ENCODE measurements at regions not wholly inside any gene's neighbourhood (a gene's known extent, or its start where the extent isn't known, plus 50 kb on each side); places are given as distances from the start of the nearest gene placed in this dataset.

GRCh38 chr3:153290268-153291015 lies 128.4 kb downstream of the RAP2B start:
- peak; percentile 29 for TF ChIP-seq CTCF (IDR thresholded peaks at IDR 0.05)
- no peaks in the 10 kb centered on the region for H3K36me3 ChIP-seq
- intact Hi-C loops (cut with DNase I), result no loop called here
- H3K27me3 ChIP-seq, result no peaks in the 10 kb centered on the region
- no peak overlapping the region for H3K4me3 ChIP-seq
- no peak overlapping the region for H3K27ac ChIP-seq
- no peaks in the 10 kb centered on the region for H3K9me3 ChIP-seq
- H3K4me1 ChIP-seq, result peaks cover 21% of the 10 kb centered on the region
- DNase-seq (no peak), ATAC-seq (no peak)

GRCh38 chr3:153291059-153291685 lies 129.1 kb downstream of the RAP2B start:
- intact Hi-C loops (cut with DNase I), result no loop called here
- Histone ChIP-seq H3K27ac (no peak overlapping the region), H3K27me3 (no peaks in the 10 kb centered on the region), H3K36me3 (no peaks in the 10 kb centered on the region), H3K4me1 (peaks cover 18% of the 10 kb centered on the region), H3K4me3 (no peak overlapping the region), H3K9me3 (no peaks in the 10 kb centered on the region)
- DNase-seq (no peak), ATAC-seq (peak; percentile 92)
- TF ChIP-seq CTCF (IDR thresholded peaks at IDR 0.05), result peak; percentile 57

GRCh38 chr3:153293265-153293664 lies 131.2 kb downstream of the RAP2B start:
- intact Hi-C loops (cut with DNase I), result no loop called here
- Histone ChIP-seq H3K4me3 (no peak overlapping the region), H3K27me3 (no peaks in the 10 kb centered on the region), H3K4me1 (peaks cover 18% of the 10 kb centered on the region), H3K9me3 (no peaks in the 10 kb centered on the region), H3K27ac (peak overlapping the region; percentile 39), H3K36me3 (no peaks in the 10 kb centered on the region)
- TF ChIP-seq CTCF (IDR thresholded peaks at IDR 0.05), result no peak
- ATAC-seq (peak; percentile 53), DNase-seq (no peak)

- Histone ChIP-seq H3K9me3 (no peaks in the 10 kb centered on the region), H3K27me3 (no peaks in the 10 kb centered on the region), H3K36me3 (no peaks in the 10 kb centered on the region), H3K4me3 (no peak overlapping the region), H3K4me1 (peaks cover 8% of the 10 kb centered on the region), H3K27ac (no peak overlapping the region)
- no peak for ATAC-seq
- intact Hi-C loops (cut with DNase I), result no loop called here
- TF ChIP-seq CTCF (IDR thresholded peaks at IDR 0.05), result no peak
- DNase-seq, result no peak
Observed at GRCh38 chr3:153295901-153296300, 133.9 kb downstream of the RAP2B start.

GRCh38 chr3:153305189-153305588 lies 143.2 kb downstream of the RAP2B start:
- Histone ChIP-seq H3K4me3 (no peak overlapping the region), H3K9me3 (no peaks in the 10 kb centered on the region), H3K27me3 (no peaks in the 10 kb centered on the region), H3K4me1 (no peaks in the 10 kb centered on the region), H3K27ac (no peak overlapping the region), H3K36me3 (no peaks in the 10 kb centered on the region)
- TF ChIP-seq CTCF (IDR thresholded peaks at IDR 0.05), result no peak
- ATAC-seq (no peak), DNase-seq (no peak)
- intact Hi-C loops (cut with DNase I), result no loop called here
